Activated CD4-positive, alpha-beta T cell treated with anti-CD3 and anti-CD28 coated beads, Interleukin-2, amount 50 U/mL, for 4 hours (primary cell): ENCODE measurements at regions not wholly inside any gene's neighbourhood (a gene's known extent, or its start where the extent isn't known, plus 50 kb on each side); places are given as distances from the start of the nearest gene placed in this dataset.

Source experiments
- DNase-seq, 2 experiments: peaks; one replicate each; pipeline ENCODE4 v3.0.0-alpha.2; 2020

GRCh38 chr12:90193500-90193899 is 484.9 kb upstream of the ATP2B1 start:
- DNase-seq: no peak

DNA sequence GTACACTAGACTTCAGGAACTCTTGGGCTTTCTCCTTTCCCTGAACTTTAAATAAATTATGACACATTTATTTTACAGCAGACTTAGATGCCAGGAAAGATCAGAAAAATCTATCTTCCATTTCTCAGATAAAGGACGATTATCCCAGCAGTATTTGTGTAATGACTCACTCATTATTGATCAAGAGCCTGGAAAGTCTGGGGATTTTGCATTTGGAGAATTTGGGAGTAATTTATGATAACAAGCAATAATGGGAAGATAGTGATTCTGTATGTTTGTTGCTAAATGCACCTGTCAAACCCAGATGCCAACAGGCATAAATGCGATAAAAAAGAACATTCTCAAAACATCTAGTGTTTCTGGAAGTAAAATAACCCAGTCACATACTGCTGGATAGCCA is 480.2 kb upstream of the ATP2B1 start:
- no peak for DNase-seq

DNA sequence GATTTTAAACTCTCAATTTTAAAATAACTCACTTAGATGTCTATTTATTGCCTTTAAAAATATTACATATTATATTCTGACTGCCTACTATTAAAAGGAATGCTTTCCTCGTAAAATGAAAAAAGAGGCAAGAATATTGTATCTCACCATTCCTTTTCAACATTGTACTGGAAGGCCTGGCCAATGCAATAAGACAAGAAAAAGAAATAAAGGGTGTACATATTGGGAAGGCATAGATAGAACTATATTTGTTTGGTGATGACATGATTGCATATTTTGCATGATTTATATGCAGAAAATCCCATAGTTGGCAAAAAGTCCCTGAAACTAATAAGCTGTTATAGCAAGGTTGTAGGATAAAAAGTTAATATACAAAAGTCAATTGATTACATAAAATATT is 474.6 kb upstream of the ATP2B1 start:
- no peak for DNase-seq

- no peak for DNase-seq
These were observed 472.6 kb upstream of the ATP2B1 start for GRCh38 chr12:90181216-90181615.

- DNase-seq: no peak
These were observed 466.3 kb upstream of the ATP2B1 start for GRCh38 chr12:90174956-90175355.

- DNase-seq: no peak
These were observed 465.5 kb upstream of the ATP2B1 start for GRCh38 chr12:90174198-90174510.

- no peak for DNase-seq
These were observed 465.0 kb upstream of the ATP2B1 start for GRCh38 chr12:90173499-90174197.

- DNase-seq: no peak
These were observed 463.9 kb upstream of the ATP2B1 start for GRCh38 chr12:90172524-90172923.

DNA sequence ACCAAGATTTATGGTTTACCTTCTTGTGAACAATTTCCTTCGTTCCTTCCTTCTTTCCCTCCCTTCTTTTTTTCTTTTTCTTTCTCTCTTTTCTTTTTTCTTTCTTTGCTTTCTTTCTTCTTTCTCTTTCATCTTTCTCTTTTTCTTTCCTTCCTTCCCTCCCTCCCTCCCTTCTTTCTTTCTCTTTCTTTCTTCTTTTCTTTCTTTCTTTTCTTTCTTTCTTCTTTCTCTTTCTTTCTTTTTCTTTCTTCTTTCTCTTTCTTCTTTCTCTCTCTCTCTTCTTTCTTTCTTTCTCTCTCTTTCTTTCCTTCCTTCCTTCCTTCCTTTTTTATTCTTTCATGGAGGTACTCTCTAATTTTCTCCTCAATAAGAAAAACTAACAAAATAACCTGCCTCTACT is 462.1 kb upstream of the ATP2B1 start:
- no peak for DNase-seq

DNA sequence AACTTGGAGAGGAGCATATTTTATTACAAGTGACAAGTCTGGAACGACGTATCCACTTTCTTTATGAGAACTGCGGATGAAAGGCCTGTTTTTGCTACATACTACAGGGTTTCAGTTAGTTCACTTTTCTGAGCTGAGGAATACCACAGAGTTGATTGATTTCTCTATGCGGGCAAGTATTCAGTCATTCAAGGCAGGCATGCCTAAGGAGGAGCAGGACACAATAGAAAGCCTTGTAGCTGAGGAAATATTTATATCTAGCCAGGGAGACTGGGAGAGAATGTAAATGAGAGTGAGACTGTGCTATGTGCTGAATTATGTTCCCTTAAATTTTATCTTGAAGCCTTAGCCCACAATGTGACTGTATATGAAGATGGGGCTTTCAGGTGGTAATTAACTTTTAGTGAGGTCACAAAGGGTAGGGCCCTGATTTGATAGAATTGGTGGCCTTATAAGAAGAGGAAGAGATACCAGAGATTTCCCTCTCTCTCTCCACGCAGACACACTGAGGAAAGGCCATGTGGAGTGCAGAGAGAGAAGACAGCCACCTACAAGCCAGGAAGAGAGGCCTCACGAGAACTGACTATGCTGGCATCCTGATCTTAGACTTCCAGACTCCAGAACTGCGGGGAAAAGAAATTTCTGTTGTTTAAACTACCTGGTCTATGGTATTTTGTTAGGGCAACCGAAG is 459.0 kb upstream of the ATP2B1 start:
- no peak for DNase-seq

DNA sequence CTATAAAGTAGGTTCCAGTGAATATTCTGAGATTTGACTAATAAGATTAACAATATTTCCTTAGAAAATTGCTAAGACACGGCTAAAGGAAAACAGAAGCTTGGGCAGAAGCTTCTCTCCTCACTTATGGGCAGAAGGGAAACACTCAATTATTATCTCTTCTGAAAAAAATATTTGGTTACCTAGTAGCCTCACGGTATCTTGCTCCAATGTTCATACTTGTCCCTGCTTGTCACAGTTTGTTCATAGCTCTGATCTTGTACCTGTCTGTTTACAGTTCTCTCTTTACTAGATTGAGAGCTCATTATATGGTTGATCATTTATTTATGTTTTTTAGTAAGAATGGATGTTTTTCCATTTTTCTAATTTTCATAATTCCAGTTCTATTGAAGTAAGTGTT is 458.0 kb upstream of the ATP2B1 start:
- no peak for DNase-seq

DNA sequence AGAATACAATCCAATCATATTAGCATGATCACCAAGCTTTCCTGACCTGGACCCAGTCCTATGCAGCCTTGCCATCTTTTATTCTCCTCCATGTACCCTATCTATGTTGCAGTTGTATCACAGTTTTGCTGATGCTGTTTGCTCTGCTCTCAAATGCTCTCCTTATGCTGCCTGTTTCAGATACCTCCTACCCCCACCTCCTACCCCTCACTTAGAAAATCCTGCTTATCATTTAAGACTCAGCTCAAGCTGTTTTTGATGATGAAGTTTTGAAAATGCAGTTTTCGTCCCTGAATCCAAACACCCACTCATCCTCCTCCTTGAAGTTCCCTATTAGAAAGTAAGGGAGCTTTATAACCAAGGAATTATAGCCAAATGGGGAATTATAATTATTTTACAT is 457.4 kb upstream of the ATP2B1 start:
- DNase-seq: no peak

DNA sequence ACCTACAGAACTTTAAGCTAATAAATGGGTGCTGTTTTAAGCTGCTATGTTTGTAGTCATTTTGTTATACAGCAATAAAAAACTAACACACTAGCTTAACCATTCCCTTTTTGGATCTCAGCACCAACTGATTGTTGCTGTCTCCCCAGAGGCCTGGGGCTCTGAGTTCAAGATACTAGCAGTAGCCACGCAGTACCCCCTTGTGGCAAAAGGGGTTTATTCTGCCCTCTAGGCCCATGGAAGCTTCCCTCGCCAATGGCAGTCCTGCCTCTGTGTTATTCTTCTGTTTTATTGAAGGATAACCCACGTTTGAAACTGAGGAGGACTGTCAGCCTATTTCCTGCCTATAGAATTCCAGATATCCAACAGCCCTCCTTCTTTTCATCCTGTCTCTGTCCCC is 455.3 kb upstream of the ATP2B1 start:
- no peak for DNase-seq

- no peak for DNase-seq
These were observed 445.2 kb upstream of the ATP2B1 start for GRCh38 chr12:90153827-90154226.

- no peak for DNase-seq
These were observed 444.4 kb upstream of the ATP2B1 start for GRCh38 chr12:90152897-90153624.

GRCh38 chr12:90151491-90152015 is 442.9 kb upstream of the ATP2B1 start:
- DNase-seq: no peak

DNA sequence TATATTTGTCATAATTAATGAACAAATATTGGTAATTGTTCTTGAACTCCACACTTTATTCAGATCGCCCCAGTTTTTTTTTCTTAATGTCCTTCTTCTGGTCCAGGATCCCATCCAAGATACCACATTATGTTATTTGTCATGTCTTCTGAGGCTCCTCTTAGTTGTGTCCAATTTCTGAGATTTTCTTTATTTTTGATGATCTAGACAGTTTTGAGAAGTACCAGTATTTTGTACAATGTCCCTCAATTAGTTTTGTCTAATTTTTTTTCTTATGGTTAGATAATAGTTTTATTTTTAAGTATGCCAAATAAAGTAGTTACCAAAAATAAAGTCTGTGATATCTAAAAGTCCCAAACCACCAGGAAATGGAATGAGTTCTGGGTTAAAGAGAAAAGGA is 440.8 kb upstream of the ATP2B1 start:
- no peak for DNase-seq

DNA sequence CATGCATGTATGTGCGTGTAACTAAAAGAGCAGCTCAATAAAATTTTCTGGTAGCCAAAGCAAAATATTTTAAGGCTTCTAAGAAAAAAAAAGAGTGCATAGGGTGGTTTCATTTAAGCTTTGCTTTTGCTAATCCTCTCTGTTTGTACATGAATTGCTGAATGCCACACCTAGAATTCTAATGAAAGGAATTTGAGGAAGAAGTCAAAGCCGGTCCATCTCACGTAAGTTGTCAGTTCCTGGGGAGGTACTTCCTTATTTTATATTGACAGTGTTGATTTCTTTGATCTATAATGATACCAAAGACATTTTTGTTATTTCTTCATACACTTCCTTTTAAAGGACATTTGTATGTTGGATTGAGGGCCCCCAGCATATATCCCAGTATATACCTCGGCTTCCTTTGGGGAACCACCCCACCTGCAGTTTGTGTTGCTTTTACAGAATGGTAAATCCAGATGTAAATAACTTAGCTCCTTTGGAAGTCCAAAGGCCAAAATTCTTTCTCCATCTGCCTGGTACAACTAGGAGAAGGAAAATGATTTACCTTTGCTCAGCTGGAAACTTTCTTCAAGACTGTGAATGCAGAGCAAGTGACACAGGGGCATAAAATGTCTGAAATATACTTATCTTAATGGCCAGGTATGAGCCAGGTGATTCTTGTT is 420.9 kb upstream of the ATP2B1 start:
- no peak for DNase-seq

- DNase-seq: no peak
These were observed 419.9 kb upstream of the ATP2B1 start for GRCh38 chr12:90128526-90128925.

DNA sequence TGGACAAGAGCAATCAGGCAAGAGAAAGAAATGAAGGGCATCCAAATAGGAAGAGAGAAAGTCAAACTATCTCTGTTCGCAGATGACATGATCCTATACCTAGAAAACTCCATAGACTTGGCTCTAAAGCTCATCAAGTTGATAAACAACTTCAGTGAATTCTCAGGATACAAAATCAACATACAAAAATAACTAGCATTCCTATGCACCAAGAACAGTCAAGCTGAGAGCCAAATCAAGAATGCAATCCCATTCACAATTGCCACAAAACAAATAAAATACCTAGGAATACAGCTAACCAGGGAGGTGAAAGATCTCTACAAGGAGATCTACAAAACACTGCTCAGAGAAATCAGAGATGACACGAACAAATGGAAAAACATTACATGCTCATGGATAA is 417.5 kb upstream of the ATP2B1 start:
- DNase-seq: no peak

- DNase-seq: no peak
These were observed 416.3 kb upstream of the ATP2B1 start for GRCh38 chr12:90124914-90125313.

- no peak for DNase-seq
These were observed 415.7 kb upstream of the ATP2B1 start for GRCh38 chr12:90124289-90124688.

GRCh38 chr12:90122681-90123080 is 414.0 kb upstream of the ATP2B1 start:
- no peak for DNase-seq

- no peak for DNase-seq
These were observed 412.0 kb upstream of the ATP2B1 start for GRCh38 chr12:90120627-90121026.
